ENCODE measurements at regions not wholly inside any gene's neighbourhood (a gene's known extent, or its start where the extent isn't known, plus 50 kb on each side); places are given as distances from the start of the nearest gene placed in this dataset.

DNA sequence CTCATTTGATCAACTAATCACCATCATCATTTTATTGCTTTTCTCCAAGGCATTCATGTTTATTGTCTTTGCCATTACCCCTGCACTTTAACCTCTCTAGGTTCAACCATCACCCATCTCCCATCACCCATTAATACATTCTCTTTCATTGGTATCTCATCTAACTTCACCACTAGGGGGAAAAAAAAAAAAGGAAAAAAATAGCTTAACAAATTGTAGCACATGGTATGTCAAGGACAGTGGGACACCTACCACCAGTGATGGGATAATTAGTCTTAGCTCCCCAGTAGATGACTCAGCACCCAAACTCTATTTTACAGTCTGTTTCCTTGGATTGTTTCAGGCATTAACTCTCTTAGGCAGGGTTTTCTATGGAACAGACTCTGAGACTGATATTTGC is 1770.2 kb upstream of the MIR17HG start:
- TF ChIP-seq, protein P1, sequence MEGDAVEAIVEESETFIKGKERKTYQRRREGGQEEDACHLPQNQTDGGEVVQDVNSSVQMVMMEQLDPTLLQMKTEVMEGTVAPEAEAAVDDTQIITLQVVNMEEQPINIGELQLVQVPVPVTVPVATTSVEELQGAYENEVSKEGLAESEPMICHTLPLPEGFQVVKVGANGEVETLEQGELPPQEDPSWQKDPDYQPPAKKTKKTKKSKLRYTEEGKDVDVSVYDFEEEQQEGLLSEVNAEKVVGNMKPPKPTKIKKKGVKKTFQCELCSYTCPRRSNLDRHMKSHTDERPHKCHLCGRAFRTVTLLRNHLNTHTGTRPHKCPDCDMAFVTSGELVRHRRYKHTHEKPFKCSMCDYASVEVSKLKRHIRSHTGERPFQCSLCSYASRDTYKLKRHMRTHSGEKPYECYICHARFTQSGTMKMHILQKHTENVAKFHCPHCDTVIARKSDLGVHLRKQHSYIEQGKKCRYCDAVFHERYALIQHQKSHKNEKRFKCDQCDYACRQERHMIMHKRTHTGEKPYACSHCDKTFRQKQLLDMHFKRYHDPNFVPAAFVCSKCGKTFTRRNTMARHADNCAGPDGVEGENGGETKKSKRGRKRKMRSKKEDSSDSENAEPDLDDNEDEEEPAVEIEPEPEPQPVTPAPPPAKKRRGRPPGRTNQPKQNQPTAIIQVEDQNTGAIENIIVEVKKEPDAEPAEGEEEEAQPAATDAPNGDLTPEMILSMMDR (conservative IDR thresholded peaks at IDR 0.05; ENCODE audit: low read depth, low read length) = no peak; the same call in 1 of the 2 replicates
- no peak for TF ChIP-seq EZH2 (IDR thresholded peaks at IDR 0.05; ENCODE audit: low read length, unreplicated experiment)
